Trophoblast cell (in vitro differentiated cells and primary cell): ENCODE measurements at regions not wholly inside any gene's neighbourhood (a gene's known extent, or its start where the extent isn't known, plus 50 kb on each side); places are given as distances from the start of the nearest gene placed in this dataset.

Experiments
- DNase-seq, 2 donors: peaks; one replicate each; pipeline ENCODE4 v3.0.0-alpha.2; 2016
- H2AFZ ChIP-seq: 2 replicates; pipeline ENCODE4 v1.6.1; 2013; ENCODE audit warnings: low read length, moderate library complexity, mild to moderate bottlenecking; ENCODE audit not compliant: insufficient read depth, poor library complexity
- H2AK5ac ChIP-seq: 2 replicates; pipeline ENCODE4 v1.6.1; 2013; ENCODE audit warnings: mild to moderate bottlenecking, low read length
- H2BK120ac ChIP-seq: 2 replicates; pipeline ENCODE4 v1.6.1; 2013; ENCODE audit warnings: low read length, mild to moderate bottlenecking, moderate library complexity; ENCODE audit not compliant: insufficient read depth, poor library complexity
- H2BK12ac ChIP-seq: 2 replicates; pipeline ENCODE4 v1.6.1; 2013; ENCODE audit warnings: mild to moderate bottlenecking, low read length, moderate library complexity
- H2BK5ac ChIP-seq: 2 replicates; pipeline ENCODE4 v1.6.1; 2013; ENCODE audit warnings: low read length, low read depth, moderate library complexity, mild to moderate bottlenecking; ENCODE audit not compliant: poor library complexity
- H3K14ac ChIP-seq: 2 replicates; pipeline ENCODE4 v1.6.1; 2013; ENCODE audit warnings: mild to moderate bottlenecking, low read length
- H3K18ac ChIP-seq: 2 replicates; pipeline ENCODE4 v1.6.1; 2013; ENCODE audit warnings: mild to moderate bottlenecking, low read length
- H3K23ac ChIP-seq: 2 replicates; pipeline ENCODE4 v1.6.1; 2013; ENCODE audit warnings: low read length
- H3K27ac ChIP-seq: 2 replicates; pipeline ENCODE4 v1.5.1; 2013; ENCODE audit warnings: low read depth, mild to moderate bottlenecking, inconsistent platforms, low read length, moderate library complexity
- H3K27me3 ChIP-seq: 2 replicates; pipeline ENCODE4 v1.6.1; 2013; ENCODE audit warnings: inconsistent platforms, mild to moderate bottlenecking, low read length, moderate library complexity; ENCODE audit not compliant: insufficient read depth
- H3K36me3 ChIP-seq, 2 experiments: 1 replicate in 1 of 2; 2 replicates in 1 of 2; pipeline ENCODE4 v1.6.1; 2013; ENCODE audit warnings: low read length in 2 of 2, mild to moderate bottlenecking in 2 of 2, moderate library complexity in 1 of 2; ENCODE audit not compliant: insufficient read depth in 2 of 2, control insufficient read depth in 1 of 2
- H3K4ac ChIP-seq: 2 replicates; pipeline ENCODE4 v1.6.1; 2013; ENCODE audit warnings: low read depth, mild to moderate bottlenecking, low read length, moderate library complexity
- H3K4me1 ChIP-seq, 2 experiments: 1 replicate in 1 of 2; 2 replicates in 1 of 2; pipeline ENCODE4 v1.6.1; 2013; ENCODE audit warnings: low read length in 2 of 2, mild to moderate bottlenecking in 2 of 2, moderate library complexity in 1 of 2; ENCODE audit not compliant: insufficient read depth in 2 of 2, control insufficient read depth in 1 of 2
- H3K4me2 ChIP-seq: 2 replicates; pipeline ENCODE4 v1.6.1; 2013; ENCODE audit warnings: inconsistent platforms, mild to moderate bottlenecking, low read length, moderate library complexity
- H3K4me3 ChIP-seq: 2 replicates; pipeline ENCODE4 v1.5.1; 2013; ENCODE audit warnings: mild to moderate bottlenecking, low read depth, low read length, inconsistent platforms
- H3K79me1 ChIP-seq: one replicate; pipeline ENCODE4 v1.6.1; 2013; ENCODE audit warnings: low read length
- H3K79me2 ChIP-seq: 2 replicates; pipeline ENCODE4 v1.6.1; 2013; ENCODE audit warnings: low read length, mild to moderate bottlenecking; ENCODE audit not compliant: control insufficient read depth, insufficient read depth, poor library complexity
- H3K9ac ChIP-seq: 2 replicates; pipeline ENCODE4 v1.6.1; 2013; ENCODE audit warnings: mild to moderate bottlenecking, low read length
- H3K9me3 ChIP-seq: 2 replicates; pipeline ENCODE4 v1.6.1; 2013; ENCODE audit warnings: low read depth, mild to moderate bottlenecking, control low read depth, inconsistent platforms, low read length; ENCODE audit not compliant: insufficient read depth
- H4K12ac ChIP-seq: 2 replicates; pipeline ENCODE4 v1.6.1; 2013; ENCODE audit warnings: low read depth, mild to moderate bottlenecking, low read length, moderate library complexity
- H4K8ac ChIP-seq: 2 replicates; pipeline ENCODE4 v1.6.1; 2013; ENCODE audit warnings: low read depth, mild to moderate bottlenecking, low read length, moderate library complexity
- H4K91ac ChIP-seq: one replicate; pipeline ENCODE4 v1.6.1; 2013; ENCODE audit warnings: low read depth, mild to moderate bottlenecking, low read length, moderate library complexity
- WGBS: extraction: QIAGEN DNeasy Blood & Tissue Kit; methylation state at CpG from one replicate; pipeline ENCODE4 v1.1.7; 2013; ENCODE audit warnings: missing lambda C conversion rate; ENCODE audit not compliant: insufficient read length, insufficient coverage; ENCODE audit errors: extremely low coverage; 5-methylcytosine and 5-hydroxymethylcytosine counted together

- H3K79me1 ChIP-seq: peaks cover 7% of the 10 kb centered on the region
- H3K79me2 ChIP-seq: no peaks in the 10 kb centered on the region
- DNase-seq: no peak
- H3K9me3 ChIP-seq: peaks cover 1% of the 10 kb centered on the region
- no peak overlapping the region for H3K4ac ChIP-seq
- no peaks in the 10 kb centered on the region for H3K36me3 ChIP-seq
- no peak overlapping the region for H2BK12ac ChIP-seq
- H2AK5ac ChIP-seq: no peak overlapping the region
- H2BK120ac ChIP-seq: no peak overlapping the region
- WGBS: no CpG with 5 or more reads among the region's 4 CpGs
- H2AFZ ChIP-seq: no peak overlapping the region
- no peak overlapping the region for H4K12ac ChIP-seq
- peaks cover 11 to 18% of the 10 kb centered on the region in 2 experiments for H3K4me1 ChIP-seq
- H3K18ac ChIP-seq: no peak overlapping the region
- no peak overlapping the region for H4K8ac ChIP-seq
- no peak overlapping the region for H3K27ac ChIP-seq
- no peak overlapping the region for H3K4me3 ChIP-seq
- no peak overlapping the region for H3K4me2 ChIP-seq
- H3K14ac ChIP-seq: no peak overlapping the region
- no peak overlapping the region for H3K23ac ChIP-seq
- H3K27me3 ChIP-seq: no peaks in the 10 kb centered on the region
- no peak overlapping the region for H3K9ac ChIP-seq
- H4K91ac ChIP-seq: no peak overlapping the region
- no peak overlapping the region for H2BK5ac ChIP-seq
These were observed 372.5 kb upstream of the CFAP20DC start for GRCh38 chr3:59422312-59422711.

- no peak overlapping the region for H3K4ac ChIP-seq
- no peak overlapping the region for H2BK12ac ChIP-seq
- H3K4me1 ChIP-seq: peaks cover 0 to 3% of the 10 kb centered on the region in 2 experiments
- H3K4me3 ChIP-seq: no peak overlapping the region
- no peak overlapping the region for H3K23ac ChIP-seq
- H3K79me1 ChIP-seq: no peaks in the 10 kb centered on the region
- no peak overlapping the region for H3K4me2 ChIP-seq
- no peak overlapping the region for H2BK5ac ChIP-seq
- no peak overlapping the region for H3K27ac ChIP-seq
- H3K79me2 ChIP-seq: no peaks in the 10 kb centered on the region
- no peak overlapping the region for H3K9ac ChIP-seq
- no peaks in the 10 kb centered on the region for H3K27me3 ChIP-seq
- H3K18ac ChIP-seq: no peak overlapping the region
- no peaks in the 10 kb centered on the region for H3K9me3 ChIP-seq
- H3K14ac ChIP-seq: no peak overlapping the region
- H3K36me3 ChIP-seq: no peaks in the 10 kb centered on the region
- H2AK5ac ChIP-seq: no peak overlapping the region
- no CpG with 5 or more reads among the region's 4 CpGs for WGBS
- H4K8ac ChIP-seq: no peak overlapping the region
- H2AFZ ChIP-seq: no peak overlapping the region
- no peak overlapping the region for H4K12ac ChIP-seq
- no peak overlapping the region for H2BK120ac ChIP-seq
- no peak for DNase-seq
- H4K91ac ChIP-seq: no peak overlapping the region
These were observed 369.0 kb upstream of the CFAP20DC start for GRCh38 chr3:59418836-59419235.

GRCh38 chr3:59412516-59412915 lies 362.7 kb upstream of the CFAP20DC start:
- Histone ChIP-seq H2AK5ac (no peak overlapping the region), H4K8ac (no peak overlapping the region), H3K79me1 (no peaks in the 10 kb centered on the region), H3K27me3 (no peaks in the 10 kb centered on the region), H2AFZ (no peak overlapping the region), H4K12ac (no peak overlapping the region), H3K36me3 (no peaks in the 10 kb centered on the region), H2BK5ac (no peak overlapping the region), H2BK120ac (no peak overlapping the region), H3K18ac (no peak overlapping the region), H3K4me3 (no peak overlapping the region), H2BK12ac (no peak overlapping the region), H3K14ac (no peak overlapping the region), H3K4ac (no peak overlapping the region), H3K4me2 (no peak overlapping the region), H4K91ac (no peak overlapping the region), H3K4me1 (no peaks in the 10 kb centered on the region), H3K9ac (no peak overlapping the region), H3K9me3 (no peaks in the 10 kb centered on the region), H3K23ac (no peak overlapping the region), H3K27ac (no peak overlapping the region), H3K79me2 (no peaks in the 10 kb centered on the region)
- WGBS: no CpG with 5 or more reads among the region's 5 CpGs
- no peak for DNase-seq

GRCh38 chr3:59411694-59412093 lies 361.9 kb upstream of the CFAP20DC start:
- Histone ChIP-seq H3K9me3 (no peaks in the 10 kb centered on the region), H4K91ac (no peak overlapping the region), H2AK5ac (no peak overlapping the region), H2BK120ac (no peak overlapping the region), H3K14ac (no peak overlapping the region), H2BK12ac (no peak overlapping the region), H3K4me2 (no peak overlapping the region), H3K4ac (no peak overlapping the region), H3K4me3 (no peak overlapping the region), H3K79me2 (no peaks in the 10 kb centered on the region), H3K23ac (no peak overlapping the region), H2AFZ (no peak overlapping the region), H4K8ac (no peak overlapping the region), H3K27ac (no peak overlapping the region), H3K4me1 (no peaks in the 10 kb centered on the region), H4K12ac (no peak overlapping the region), H3K79me1 (no peaks in the 10 kb centered on the region), H3K9ac (no peak overlapping the region), H3K18ac (no peak overlapping the region), H3K27me3 (no peaks in the 10 kb centered on the region), H2BK5ac (no peak overlapping the region), H3K36me3 (no peaks in the 10 kb centered on the region)
- no peak for DNase-seq
- no CpG with 5 or more reads among the region's 1 CpG for WGBS
